SU-DHL-6 (cell line): ENCODE measurements at regions not wholly inside any gene's neighbourhood (a gene's known extent, or its start where the extent isn't known, plus 50 kb on each side); places are given as distances from the start of the nearest gene placed in this dataset.

ENCODE experiments used
- H2AFZ ChIP-seq: fragments of 200-600 bp; sonication (generic); 2 replicates; pipeline ENCODE4 v1.6.1; 2014; ENCODE audit warnings: low read depth, mild to moderate bottlenecking, moderate library complexity, mixed read lengths, antibody characterized with exemption, low read length; ENCODE audit not compliant: severe bottlenecking
- H3F3A ChIP-seq: fragments of 200-600 bp; shearing (Covaris generic); 2 replicates; pipeline ENCODE4 v1.6.0; 2016; ENCODE audit warnings: antibody characterized with exemption, mild to moderate bottlenecking; ENCODE audit not compliant: insufficient read depth
- H3K27ac ChIP-seq: fragments of 200-600 bp; sonication (generic); 2 replicates; pipeline ENCODE4 v1.5.1; 2016; ENCODE audit warnings: low read depth, mild to moderate bottlenecking, low read length, moderate library complexity, mixed read lengths
- H3K27me3 ChIP-seq: fragments of 200-600 bp; sonication (generic), shearing (Covaris generic); 2 replicates; pipeline ENCODE4 v1.6.0; 2014; ENCODE audit warnings: mild to moderate bottlenecking, low read length
- H3K36me3 ChIP-seq: fragments of 200-600 bp; sonication (generic); 2 replicates; pipeline ENCODE4 v1.6.1; 2014; ENCODE audit warnings: mild to moderate bottlenecking, low read length, mixed read lengths
- H3K4me2 ChIP-seq: fragments of 300-600, 200-600 bp; shearing (Covaris generic), sonication (generic); 2 replicates; pipeline ENCODE4 v1.6.0; 2014; ENCODE audit warnings: low read length, low read depth, mild to moderate bottlenecking; ENCODE audit not compliant: poor library complexity, severe bottlenecking
- H3K4me3 ChIP-seq: fragments of 200-600 bp; sonication (generic); 2 replicates; pipeline ENCODE4 v1.5.1; 2014; ENCODE audit warnings: antibody characterized with exemption, low read length, mild to moderate bottlenecking, mixed read lengths; ENCODE audit not compliant: insufficient read depth, poor library complexity, severe bottlenecking
- H3K79me2 ChIP-seq: fragments of 200-600 bp; sonication (generic); 2 replicates; pipeline ENCODE4 v1.6.1; 2014; ENCODE audit warnings: mild to moderate bottlenecking, low read length, moderate library complexity; ENCODE audit not compliant: insufficient read depth
- H3K9ac ChIP-seq: fragments of 200-600 bp; sonication (generic); 2 replicates; pipeline ENCODE4 v1.7.0; 2014; ENCODE audit warnings: mild to moderate bottlenecking, low read length
- H3K9me2 ChIP-seq: fragments of 200-600 bp; sonication (generic); replicated peaks from 2 replicates; pipeline ENCODE4 v1.6.1; 2014; ENCODE audit warnings: low read length; ENCODE audit not compliant: insufficient read depth
- H3K9me3 ChIP-seq: fragments of 200-600 bp; sonication (generic); 2 replicates; pipeline ENCODE4 v1.6.1; 2014; ENCODE audit warnings: low read length, mixed read lengths; ENCODE audit not compliant: insufficient read depth
- H4K20me1 ChIP-seq: fragments of 200-600 bp; sonication (generic); 2 replicates; pipeline ENCODE4 v1.6.1; 2014; ENCODE audit warnings: low read depth, mild to moderate bottlenecking, antibody characterized with exemption, low read length, moderate library complexity, mixed read lengths
- CTCF ChIP-seq: fragments of 200-600 bp; sonication (generic); IDR thresholded peaks from one replicate; pipeline ENCODE4 v1.5.1; 2017; ENCODE audit warnings: antibody characterized with exemption, mild to moderate bottlenecking, low read length, moderate library complexity; ENCODE audit not compliant: insufficient read depth, poor library complexity, severe bottlenecking
- EZH2phosphoT487 ChIP-seq: fragments of 200-600 bp; sonication (generic), shearing (Covaris generic); conservative IDR thresholded peaks from 2 replicates; pipeline ENCODE4 v1.6.1; 2018; ENCODE audit warnings: mild to moderate bottlenecking, antibody characterized with exemption, low read length, moderate library complexity, mixed read lengths

GRCh38 chr4:186016796-186017195 lies 52.2 kb upstream of the TLR3 start:
- Histone ChIP-seq H3K9me2 (no peaks in the 10 kb centered on the region), H3K27me3 (no peaks in the 10 kb centered on the region), H4K20me1 (no peaks in the 10 kb centered on the region), H3K36me3 (no peaks in the 10 kb centered on the region), H3K4me2 (no peak overlapping the region), H3K79me2 (no peaks in the 10 kb centered on the region), H3K27ac (no peak overlapping the region), H3K4me3 (no peak overlapping the region), H3K9me3 (no peaks in the 10 kb centered on the region), H3F3A (no peaks in the 10 kb centered on the region), H2AFZ (no peak overlapping the region), H3K9ac (no peak overlapping the region)
- TF ChIP-seq EZH2phosphoT487 (no peak), CTCF (no peak)

GRCh38 chr4:186017801-186018200 lies 51.2 kb upstream of the TLR3 start:
- Histone ChIP-seq H3K4me2 (no peak overlapping the region), H3K27ac (no peak overlapping the region), H4K20me1 (no peaks in the 10 kb centered on the region), H3K9me2 (no peaks in the 10 kb centered on the region), H3K79me2 (no peaks in the 10 kb centered on the region), H3K9me3 (no peaks in the 10 kb centered on the region), H3K9ac (no peak overlapping the region), H3K36me3 (no peaks in the 10 kb centered on the region), H3K4me3 (no peak overlapping the region), H3K27me3 (no peaks in the 10 kb centered on the region), H3F3A (no peaks in the 10 kb centered on the region), H2AFZ (no peak overlapping the region)
- TF ChIP-seq EZH2phosphoT487 (no peak), CTCF (no peak)

GRCh38 chr4:186018261-186018660 lies 50.7 kb upstream of the TLR3 start:
- TF ChIP-seq CTCF: no peak
- no peak for TF ChIP-seq EZH2phosphoT487
- H3K9ac ChIP-seq: no peak overlapping the region
- no peak overlapping the region for H2AFZ ChIP-seq
- no peak overlapping the region for H3K27ac ChIP-seq
- no peaks in the 10 kb centered on the region for H3K36me3 ChIP-seq
- no peak overlapping the region for H3K4me2 ChIP-seq
- H3K79me2 ChIP-seq: no peaks in the 10 kb centered on the region
- H4K20me1 ChIP-seq: no peaks in the 10 kb centered on the region
- H3K27me3 ChIP-seq: no peaks in the 10 kb centered on the region
- no peaks in the 10 kb centered on the region for H3F3A ChIP-seq
- H3K9me2 ChIP-seq: no peaks in the 10 kb centered on the region
- no peaks in the 10 kb centered on the region for H3K9me3 ChIP-seq
- H3K4me3 ChIP-seq: no peak overlapping the region

GRCh38 chr4:186018784-186019183 lies 50.2 kb upstream of the TLR3 start:
- Histone ChIP-seq H3K4me3 (no peak overlapping the region), H3K36me3 (no peaks in the 10 kb centered on the region), H2AFZ (no peak overlapping the region), H3K79me2 (no peaks in the 10 kb centered on the region), H3F3A (no peaks in the 10 kb centered on the region), H4K20me1 (no peaks in the 10 kb centered on the region), H3K27ac (no peak overlapping the region), H3K9ac (no peak overlapping the region), H3K9me3 (no peaks in the 10 kb centered on the region), H3K27me3 (no peaks in the 10 kb centered on the region), H3K9me2 (no peaks in the 10 kb centered on the region), H3K4me2 (no peak overlapping the region)
- TF ChIP-seq EZH2phosphoT487 (no peak), CTCF (no peak)
